ENCODE measurements at regions not wholly inside any gene's neighbourhood (a gene's known extent, or its start where the extent isn't known, plus 50 kb on each side); places are given as distances from the start of the nearest gene placed in this dataset.

- no peak for TF ChIP-seq POLR2A (IDR thresholded peaks at IDR 0.05; ENCODE audit: low read depth, low read length)
- no peak for TF ChIP-seq POLR2AphosphoS5 (IDR thresholded peaks at IDR 0.05; ENCODE audit: low read depth, low read length)
- no peak for TF ChIP-seq TAF1 (IDR thresholded peaks at IDR 0.05; ENCODE audit: borderline replicate concordance, low read depth, low read length)
Observed at GRCh38 chr1:112040891-112041740, 51.6 kb upstream of the KCND3 start.
